Stimulated activated CD8-positive, alpha-beta memory T cell treated with anti-CD3 and anti-CD28 coated beads, Interleukin-15, amount 100 ng/mL, for 1 hour (primary cell): ENCODE measurements at regions not wholly inside any gene's neighbourhood (a gene's known extent, or its start where the extent isn't known, plus 50 kb on each side); places are given as distances from the start of the nearest gene placed in this dataset.

Experiments used
- DNase-seq: peaks from one replicate; pipeline ENCODE4 v3.0.0-alpha.2; 2020; ENCODE audit warnings: low read depth

DNA sequence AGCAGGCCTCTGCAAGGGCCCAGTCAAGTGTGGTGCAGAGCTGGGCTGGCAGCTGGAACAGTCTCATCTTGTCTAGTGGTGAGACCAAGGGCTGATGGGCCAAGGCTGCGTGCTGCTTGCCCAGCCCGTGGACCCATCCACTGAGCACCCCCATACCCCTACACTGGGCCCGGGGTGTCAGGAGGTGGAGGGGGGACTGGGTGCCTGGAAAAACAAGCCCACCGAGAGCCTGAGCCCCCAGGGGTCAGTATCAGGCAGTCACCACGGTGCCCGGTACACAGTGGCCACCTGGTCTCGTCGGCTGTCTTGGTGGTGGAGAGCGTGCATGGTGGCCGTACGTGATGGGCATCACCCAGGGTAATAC, 238.3 kb downstream of the SEC14L1 start:
- DNase-seq = no peak

DNA sequence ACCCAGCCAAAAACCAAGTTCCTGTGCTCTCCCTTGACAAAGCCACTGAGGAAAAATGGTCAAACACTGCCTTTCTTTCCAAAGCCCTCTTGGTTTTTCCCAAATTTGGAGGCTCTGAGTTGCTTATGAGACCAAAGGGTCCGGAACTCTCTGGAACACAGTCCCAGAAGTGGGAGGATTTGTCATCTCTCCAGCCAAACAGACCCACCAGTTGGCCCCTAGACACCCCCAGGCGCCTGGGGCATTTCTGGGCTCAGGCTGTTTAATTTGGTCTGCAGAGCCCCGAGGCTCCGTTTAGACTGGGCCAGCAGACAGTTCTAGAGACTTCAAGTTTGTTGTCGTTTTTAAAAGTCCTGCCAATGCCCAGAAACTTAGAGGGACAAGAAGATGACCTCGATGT, 239.1 kb downstream of the SEC14L1 start:
- no peak for DNase-seq

DNA sequence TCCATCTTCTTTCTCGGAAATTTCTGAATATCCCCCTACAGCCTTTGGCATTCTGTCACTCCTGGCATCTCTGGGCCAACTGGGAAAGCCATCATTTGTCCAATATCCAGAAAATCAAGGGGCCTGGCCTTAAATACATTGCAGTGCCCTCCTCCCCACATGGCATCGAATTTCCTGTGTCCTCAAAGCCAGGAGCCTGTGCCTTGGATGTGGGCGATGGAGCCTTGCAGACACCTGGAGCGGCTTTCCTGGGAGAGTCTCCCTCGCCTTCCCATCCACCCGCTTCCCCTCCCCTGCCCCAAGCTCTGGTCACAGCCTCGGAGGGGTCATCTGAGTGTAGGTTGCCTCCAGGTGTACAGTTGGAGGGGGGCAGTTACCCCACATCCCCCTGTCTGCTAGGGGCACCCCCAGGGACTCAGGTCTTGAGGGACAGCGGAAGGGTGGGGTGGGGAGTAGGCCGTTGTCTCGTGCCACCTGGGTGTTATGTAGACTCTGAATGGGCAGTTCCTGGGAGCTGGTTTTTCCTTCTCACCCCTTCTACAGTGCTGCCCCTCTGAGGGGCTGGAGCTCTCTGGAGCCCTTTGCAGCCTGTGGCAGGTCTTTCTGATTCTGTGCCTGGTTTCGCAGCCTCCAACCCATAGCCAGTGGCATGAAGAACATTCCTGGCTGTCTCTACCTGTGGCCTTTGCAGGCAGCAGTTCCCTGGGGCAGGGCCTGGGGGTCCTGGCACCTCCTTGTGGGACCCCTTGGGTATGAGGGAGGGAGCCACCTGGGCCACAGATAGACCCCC, 239.8 kb downstream of the SEC14L1 start:
- DNase-seq = no peak

DNA sequence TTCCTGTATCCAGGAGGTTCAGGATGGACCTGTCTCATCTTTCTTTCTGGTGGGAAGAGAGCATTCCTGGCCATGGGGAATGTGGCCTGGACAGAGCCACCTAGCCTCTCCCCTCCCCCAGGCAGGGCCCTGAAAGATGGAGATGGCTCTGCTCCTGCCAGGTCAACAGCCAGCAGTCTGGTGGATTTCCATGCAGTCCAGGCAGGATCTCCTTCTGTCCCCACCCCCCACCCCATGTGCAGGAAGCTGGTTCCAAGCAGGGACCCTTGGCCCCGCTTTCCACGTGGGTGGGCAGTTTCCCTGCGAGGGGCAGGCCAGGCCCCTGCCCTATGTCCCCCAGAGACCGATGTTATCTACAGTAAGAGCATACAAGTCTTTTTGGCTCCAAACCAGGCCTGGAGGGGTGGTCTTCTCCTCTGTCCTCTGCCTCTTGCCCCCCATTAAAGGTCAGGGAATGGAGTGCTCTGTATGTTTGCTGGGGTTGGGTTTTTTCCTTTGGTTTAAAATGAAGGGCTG, 240.5 kb downstream of the SEC14L1 start:
- DNase-seq = no peak

DNA sequence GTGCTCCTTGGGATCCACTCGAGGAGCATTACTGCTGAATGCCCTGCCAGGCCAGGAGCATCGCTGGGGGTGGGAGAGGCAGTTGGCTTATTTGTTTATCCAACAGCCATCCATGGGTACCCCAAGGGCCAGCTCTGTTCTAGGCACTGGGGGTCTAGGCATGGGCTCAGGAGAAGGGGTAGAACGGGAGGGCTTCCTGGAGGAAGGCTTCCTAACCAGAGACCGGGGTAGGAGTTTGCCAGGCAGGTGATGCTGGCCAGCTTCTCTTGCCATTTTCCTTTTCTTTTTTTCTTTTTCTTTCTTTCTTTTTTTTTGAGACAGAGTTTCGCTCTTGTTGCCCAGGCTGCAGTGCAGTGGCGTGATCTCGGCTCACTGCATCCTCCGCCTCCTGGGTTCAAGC, 241.0 kb downstream of the SEC14L1 start:
- no peak for DNase-seq

DNA sequence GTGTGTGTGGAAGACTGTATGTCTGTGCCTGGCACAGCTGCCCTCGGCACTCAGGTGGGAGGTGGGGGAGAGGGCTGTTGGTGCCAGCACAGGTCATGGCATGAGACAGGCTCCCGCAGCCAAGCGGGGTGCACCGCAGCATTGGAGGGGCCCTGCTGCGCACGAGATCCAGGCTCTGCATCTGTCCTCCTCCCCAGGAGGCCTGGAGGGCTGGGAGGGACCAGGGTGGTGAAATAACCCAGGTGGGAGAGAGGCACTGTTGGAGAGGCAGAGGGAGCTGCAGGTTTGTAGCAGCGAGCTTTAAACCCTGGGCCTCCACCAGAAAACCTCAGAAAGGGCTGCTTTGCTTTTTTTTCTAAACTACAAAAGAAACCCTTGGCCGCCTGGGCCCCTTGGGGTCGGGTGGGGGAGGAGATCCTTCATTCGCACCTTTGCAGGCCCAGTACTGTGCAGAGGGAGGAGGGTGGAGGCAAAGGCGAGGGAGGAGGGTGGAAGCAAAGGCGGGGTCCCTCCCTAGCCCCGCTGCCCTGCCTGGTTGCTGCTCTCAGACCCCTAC, 241.7 kb downstream of the SEC14L1 start:
- no peak for DNase-seq

DNA sequence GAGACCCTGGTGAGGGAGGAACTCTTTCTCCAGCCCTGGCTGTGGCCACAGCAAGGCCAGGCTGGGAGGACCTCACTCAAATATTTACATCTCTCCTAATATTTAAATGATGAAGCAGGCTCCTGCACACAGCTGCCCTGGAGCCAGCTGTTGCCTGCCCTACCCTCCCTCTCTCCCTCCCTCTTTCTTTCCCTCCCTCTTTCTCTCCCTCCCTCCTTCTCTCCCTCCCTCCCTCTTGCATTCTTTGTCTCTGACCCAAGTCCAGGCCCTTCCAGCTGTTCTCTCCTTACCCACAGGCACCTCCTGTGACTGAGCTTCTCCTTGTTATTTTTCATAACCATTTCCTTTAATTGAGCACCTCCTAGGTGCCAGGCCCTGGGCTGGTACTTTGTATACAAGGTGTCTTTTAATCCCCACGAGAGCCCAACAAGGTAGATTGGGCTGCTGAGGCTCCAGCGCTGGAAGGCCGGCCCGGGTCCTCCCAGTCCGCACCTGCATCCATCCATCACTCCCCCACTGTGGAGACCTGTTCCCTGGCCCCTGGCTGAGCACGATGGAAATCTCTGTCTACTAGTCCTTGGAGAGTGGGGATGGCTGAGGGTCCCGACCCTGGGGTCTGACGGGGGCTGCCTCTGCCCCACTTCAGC, 242.3 kb downstream of the SEC14L1 start:
- DNase-seq = no peak

DNA sequence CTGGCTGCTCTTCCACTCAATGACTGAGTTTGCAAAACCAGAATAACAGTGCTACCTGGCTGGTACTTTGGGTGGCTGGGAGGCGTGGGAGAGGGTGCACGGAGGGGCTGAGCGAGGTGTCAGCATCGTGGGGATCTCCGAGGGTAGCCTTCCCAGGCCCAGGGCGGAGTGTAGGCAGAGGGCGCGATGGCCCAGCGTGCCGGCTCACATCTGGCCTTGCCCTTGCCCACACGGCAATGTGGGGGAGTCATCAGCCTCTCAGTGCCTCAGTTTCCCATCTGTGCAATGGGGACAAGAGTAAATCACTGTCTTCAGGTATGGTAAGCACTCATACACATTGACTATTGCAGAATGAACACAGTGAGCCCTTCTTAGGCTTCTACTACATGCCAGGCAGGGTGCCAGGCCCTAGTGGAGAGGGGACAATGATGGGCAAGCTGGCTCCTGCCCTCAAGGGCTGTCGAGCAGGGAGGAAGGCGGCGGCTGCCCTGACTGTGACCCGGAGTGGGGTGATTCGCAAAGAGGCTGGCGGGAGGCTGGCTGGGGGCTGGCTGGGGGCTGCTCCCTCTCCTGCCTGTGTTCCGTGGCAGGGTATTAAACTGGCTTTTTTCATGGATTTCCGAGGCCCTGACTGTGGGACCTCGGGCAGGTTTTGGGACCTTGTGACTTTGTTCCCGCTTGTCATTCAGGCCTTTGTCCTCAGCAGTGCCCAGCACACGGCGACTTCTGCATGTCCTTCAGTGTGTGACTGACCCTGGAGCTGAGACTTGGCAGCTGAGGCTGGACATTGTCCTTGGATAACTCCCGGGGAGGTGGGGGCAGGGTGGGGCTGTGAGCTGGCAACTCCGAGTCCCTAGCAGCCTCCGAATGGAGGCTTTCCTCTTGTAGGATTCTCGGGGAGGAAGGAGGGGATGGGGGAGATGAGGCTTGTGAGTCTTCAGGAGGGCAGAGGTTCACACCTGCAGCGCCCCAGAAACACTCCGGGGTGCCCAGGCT, 243.1 kb downstream of the SEC14L1 start:
- DNase-seq = no peak

DNA sequence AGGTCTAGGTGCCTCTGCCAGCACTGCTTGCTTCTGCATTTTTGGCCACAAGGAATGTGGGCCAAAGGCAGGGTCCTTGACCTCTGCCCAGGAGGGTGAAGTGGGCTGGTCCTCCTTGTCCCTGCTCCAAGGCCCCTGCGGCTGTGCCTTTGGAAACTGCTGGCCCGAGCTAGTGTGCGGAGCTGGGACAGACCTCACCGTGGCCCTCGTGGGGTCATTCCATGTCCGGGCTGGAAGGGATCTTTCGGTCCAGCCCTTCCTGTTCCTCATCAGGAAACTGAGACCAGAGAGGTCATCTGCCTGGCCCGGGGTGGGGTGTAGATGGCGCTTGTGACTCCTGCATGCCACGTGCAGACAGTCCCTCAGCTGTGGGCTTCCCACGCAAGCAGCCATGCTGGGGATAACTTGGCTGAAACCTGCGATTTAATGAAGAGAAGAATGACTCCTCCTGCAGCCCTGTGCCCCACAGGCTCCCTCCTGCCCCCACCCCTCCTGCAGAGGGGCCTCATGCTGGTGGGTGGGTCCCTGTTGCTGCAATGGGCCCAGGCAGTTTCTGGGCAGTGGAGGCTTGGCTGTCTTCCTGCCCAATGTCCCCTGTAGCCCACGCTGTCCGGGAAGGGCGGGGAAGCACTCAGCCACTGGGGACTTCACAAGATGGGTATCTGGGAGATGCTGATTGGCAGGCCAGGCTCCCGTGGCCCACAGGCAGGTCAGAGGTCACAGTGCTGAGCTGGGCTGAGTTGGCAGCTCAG, 245.2 kb downstream of the SEC14L1 start:
- no peak for DNase-seq

DNA sequence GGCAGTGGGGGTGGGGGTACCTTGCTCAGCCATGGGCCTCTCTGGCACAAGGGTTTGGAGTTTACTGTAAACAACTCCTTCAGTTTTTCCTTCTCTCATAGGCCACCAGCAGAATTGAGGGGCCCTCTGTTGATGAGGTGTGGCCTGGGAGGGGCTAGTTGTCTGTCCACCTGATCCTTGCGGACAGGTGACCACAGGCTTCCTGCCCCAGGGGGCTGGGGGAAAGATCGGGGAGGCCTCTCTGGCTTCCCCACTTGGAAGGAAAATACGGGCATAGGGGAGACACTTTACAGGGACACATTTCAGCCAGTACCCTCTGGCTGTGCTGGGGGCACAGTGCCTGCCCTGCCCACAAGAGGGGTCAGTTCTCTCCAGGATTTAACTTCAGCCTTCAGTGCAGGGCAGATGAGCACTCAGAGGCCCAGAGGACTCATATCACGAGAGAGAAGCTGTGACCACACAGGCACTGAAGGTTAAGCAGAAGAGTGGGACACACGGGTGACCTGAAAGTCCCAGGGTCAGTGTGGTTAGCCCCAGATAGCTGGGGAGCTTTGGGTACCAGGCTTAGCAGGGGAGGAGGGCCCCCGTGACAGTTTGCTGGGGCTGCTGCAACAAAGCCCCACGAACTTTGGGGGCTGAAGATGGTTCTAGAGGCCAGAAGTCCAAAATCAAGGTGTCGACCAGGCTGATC, 245.9 kb downstream of the SEC14L1 start:
- no peak for DNase-seq

DNA sequence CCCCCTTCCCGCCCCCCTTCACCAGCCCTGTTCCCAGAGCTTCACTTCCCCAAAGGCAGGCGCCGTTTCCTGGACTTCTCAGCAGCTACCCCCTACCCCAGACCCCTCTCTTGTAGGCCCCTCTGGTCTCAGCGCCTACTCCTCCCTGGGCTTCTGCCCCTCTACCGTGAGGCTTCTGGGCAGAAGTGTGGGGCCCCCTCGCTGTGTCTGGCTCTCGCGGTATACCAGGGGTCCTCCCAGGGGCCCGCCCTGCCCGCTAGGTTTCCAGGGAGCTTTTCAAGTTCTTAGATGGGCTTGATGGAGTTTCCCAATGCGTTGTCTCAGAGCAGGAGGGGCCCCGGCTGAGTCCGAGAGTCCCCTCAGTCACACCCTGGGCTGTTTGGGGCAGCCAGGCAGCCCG, 247.1 kb downstream of the SEC14L1 start:
- no peak for DNase-seq

DNA sequence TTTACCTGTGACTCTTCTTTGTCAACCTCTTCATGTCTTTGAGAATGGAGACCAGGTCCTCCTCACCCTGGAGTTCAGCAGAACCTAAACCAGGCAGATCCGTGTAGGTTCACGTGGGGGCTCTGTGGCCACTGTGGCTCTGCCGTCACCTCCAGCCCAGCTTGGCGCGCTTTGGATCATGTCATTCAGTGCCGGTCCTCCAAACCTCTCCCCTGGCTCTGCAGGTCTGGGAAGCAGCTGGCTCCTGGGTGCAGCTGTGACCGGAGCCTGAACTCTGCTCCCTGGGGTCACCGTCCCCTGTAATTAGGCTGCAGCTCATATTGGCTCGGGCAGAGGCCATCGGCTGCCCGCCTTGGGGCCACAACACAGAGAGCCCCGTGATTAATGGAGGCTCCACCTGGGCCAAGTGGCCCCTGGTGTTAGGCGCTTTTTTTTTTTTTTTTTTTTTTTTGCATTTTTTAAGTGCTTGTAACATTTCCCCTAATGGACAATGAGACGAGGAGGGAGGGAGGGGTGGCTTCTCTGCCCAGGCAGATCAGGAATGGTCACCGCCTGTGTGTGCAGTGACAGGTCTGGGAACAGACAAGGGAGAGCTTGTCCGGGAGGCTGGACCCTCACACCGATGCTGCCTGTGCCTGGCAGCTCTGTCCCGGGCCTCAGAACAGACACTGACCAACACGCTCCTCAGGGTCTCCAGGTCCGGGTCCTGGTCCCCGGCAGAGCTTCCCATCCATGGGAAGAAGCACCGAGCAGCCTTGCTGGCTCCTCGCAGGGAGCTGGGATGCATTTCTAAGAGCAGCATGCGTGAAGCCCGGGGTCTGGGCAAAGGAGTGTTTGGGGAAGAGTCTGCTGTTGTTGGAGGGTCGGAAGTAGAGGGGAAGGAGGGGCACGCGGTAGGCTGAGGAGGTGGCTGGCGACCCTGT, 247.9 kb downstream of the SEC14L1 start:
- DNase-seq = no peak

DNA sequence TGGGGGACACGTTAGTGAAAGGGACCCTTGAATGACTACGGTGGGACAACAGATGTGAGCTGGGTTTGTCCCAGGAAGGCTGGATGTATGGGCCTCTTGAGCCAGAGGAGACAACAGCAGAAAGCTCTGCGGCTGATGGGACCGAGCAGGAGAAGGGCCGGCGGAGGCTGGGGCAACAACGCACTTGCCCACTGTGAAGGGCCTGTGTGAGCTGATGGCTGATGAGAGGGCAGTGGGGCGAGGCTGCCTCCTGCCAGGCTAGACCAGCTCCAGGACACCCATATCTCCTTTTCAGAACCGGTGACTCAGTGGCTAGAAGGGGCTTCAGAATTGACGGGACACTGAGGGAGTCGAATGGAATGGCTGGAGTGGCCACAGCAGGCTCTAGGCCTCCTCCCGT, 250.1 kb downstream of the SEC14L1 start:
- no peak for DNase-seq

DNA sequence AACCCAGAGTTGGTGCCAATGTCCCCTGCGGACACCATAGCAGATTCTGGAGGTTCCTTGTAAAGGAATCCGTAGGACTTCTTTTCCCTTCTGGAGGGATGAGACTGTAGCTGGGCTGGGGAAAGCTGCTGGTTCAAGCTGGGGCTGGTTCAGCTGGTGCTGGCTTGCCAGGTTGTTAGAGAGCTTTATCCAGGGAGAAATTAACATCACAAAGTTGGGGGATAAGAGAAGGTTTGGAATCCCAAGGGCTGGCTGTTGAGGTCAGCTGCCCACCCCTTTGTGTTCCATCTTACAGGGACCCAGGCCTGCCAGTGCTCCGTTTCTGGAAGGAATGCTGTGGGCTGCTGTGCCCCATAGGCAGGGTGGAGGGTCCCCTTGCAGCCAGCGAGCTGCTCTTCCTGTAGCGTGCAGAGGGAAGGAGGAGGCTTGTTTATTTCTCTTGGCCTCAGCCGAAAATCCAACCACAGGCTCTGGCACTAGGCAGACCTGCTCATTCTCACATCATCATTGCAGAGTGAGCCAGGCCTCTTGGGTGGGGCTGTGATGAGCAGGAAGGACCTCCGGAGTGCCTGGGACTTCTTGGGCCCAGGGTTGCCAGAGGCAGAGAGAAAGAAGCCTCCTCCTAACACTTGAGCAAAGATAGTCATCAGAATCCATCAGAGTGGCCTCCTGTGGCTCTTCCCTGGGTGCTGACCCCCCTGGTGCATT, 251.1 kb downstream of the SEC14L1 start:
- DNase-seq = no peak

DNA sequence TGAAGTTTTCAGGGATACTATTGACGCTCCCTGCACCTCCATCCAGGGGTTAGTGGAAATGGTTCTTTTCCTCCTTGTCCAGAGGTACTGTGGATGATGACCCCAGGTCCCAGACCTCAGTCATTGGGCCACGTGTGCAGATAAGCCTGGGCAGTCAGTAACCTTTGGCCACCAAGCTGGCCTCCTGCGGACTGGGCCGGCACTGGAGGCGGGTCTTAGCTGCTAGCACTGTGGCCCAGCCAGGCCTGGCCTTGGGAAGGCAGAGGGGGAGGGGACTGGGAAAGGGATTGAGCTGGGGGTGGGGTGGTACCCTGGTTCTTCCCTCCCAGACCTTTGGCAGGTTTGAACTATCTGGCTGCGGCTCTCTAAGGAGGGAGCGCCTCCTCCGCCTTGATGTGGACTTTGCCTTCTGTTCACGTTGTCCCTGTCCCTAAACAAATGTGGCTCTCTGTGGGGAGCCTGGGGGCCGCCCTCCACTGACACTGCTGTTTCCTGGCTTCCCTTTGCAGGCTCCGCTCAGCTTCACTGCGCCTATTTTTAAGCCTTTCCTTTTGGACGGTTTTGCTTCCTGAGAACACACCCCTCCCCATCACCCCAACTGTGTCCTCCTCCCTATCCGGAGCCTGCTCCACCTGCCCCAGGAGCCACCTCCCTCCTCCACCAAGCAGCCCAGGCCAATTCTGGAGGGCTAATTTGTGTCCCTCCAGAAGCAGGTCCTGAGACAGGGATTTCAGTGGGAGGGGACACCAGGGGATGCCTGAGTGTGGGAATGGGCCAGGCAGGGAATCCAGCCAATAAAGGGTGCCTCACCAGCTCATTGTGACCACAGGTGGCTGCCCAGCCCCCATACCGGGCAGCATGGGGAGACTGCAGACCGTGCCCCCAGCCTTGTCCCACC, 251.9 kb downstream of the SEC14L1 start:
- no peak for DNase-seq

DNA sequence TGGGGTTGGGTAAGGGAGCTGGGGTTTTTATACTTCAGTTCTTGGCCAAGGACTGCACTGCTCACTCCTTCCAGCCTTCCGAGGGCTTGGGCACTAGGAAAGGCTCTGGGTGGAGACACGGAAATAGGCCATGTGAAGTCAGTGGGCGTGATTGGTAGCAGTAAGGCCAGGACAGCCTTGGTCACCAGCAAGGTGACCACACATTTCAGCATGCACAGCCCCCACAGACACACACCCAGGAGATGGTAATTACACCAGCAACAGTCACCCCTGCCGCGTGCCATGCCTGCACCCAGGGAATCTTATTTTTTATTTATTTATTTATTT, 252.5 kb downstream of the SEC14L1 start:
- DNase-seq = no peak

DNA sequence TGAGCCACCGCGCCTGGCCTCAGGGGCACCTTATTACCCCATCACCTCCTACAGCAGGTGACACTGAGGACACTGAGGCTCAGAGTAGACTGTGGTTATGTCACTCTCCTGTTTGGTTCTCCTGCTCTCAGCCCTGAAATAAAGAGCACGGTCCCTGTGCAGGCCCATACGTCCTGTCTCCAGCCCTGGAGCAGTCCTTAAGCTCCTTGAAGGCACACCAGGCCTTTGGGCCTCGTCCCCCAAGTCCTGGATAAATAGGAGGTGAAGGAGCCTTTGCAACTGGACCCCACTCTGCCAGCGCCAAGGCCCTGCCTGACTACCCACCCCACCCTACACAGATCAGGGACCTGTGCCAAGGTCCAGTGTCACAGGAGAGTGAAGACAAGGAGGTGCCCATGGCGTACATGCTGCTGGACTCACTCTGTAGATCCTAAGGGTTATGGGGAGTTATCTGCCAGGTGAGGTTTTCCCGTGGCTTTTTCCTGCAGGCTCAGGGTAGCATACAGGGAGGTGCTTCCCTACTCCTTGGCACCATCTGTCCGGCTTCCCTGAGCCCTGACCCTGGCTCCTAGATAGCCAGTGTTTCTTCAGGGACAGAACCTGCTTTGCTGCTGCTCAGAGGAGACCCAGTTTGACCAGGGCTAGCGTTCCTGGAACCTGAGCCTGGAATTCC, 253.2 kb downstream of the SEC14L1 start:
- no peak for DNase-seq
